Epithelial cell of prostate (primary cell): ENCODE measurements at regions not wholly inside any gene's neighbourhood (a gene's known extent, or its start where the extent isn't known, plus 50 kb on each side); places are given as distances from the start of the nearest gene placed in this dataset.
"Not testable (repeated sequence)": the region's sequence is repeated elsewhere in the genome, so short reads cannot be mapped to it uniquely, and the experiment has no call there.

Experiments
- DNase-seq: peaks from one replicate; pipeline ENCODE4 v3.0.0-alpha.2; 2011; ENCODE audit warnings: low read depth, low spot score
- H3K27ac ChIP-seq: fragments of 450-650 bp; 2 replicates; pipeline ENCODE4 v1.5.1; 2017; ENCODE audit warnings: mild to moderate bottlenecking

DNA sequence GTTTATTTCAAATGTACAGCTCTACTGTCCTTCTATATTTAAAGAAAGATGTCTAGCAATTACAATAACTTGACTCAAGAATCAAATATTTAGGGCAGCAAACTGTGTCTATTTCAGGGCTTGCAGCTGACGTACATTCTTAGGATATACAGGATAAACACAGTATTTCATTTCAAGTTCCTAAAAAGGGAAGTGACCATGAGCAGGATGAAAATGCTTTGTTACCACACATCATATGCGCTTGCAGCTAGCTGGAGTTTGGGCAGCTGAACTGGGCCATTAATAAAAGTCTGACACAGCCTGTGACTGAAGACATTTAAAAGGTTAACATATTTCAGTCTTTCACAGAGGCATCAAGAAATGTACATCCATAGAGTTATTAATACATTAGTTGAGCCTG, 264.6 kb upstream of the TRIB2 start:
- DNase-seq, result no peak
- H3K27ac ChIP-seq, result no peak overlapping the region

- no peak overlapping the region for H3K27ac ChIP-seq
- no peak for DNase-seq
Measured at GRCh38 chr2:12453731-12454130, 263.0 kb upstream of the TRIB2 start.

GRCh38 chr2:12455661-12456060, 261.1 kb upstream of the TRIB2 start:
- no peak for DNase-seq
- peak overlapping the region; percentile 81 for H3K27ac ChIP-seq

DNA sequence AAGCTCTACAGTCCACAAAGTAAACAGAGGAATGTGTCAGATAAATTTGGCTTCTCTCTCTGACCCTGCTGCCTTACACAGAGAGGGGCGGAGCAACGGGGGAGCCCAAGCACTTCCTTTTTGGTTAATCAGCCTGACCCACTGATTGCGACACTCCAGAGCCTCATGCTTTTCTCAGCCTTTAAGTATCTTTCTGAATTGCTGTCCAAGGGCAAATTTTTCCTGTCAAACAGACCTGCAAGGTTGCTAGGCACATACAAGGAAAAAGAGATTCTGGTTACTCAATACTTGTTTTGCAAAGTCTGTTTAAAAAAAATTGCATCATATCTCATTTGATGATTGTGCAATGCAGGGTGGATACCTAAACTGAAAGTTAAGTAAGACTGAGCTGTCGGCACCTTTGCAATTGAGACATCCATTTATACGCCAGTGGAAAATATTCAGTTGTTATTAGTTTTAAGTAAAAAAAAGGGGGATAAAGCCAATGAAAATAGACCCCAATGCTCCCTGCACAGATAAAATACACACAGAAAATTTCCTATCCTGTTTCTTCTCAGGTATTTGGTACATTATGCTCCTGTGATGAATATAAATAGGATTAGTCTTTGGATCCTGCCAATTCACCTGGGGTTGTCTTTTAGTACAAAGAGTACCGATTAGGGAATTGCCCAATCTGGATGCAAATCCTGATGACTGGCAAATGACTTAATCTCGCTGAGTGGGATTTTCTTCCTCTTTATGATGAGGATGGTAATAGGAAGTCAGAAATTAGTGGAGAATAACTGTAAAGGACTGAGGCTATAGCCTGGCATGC, 260.2 kb upstream of the TRIB2 start:
- peak; percentile 98 for DNase-seq

GRCh38 chr2:12457831-12458230, 258.9 kb upstream of the TRIB2 start:
- DNase-seq, result no peak

More for the DNA sequence above, 260.2 kb upstream of the TRIB2 start:
- H3K27ac ChIP-seq, result peak overlapping the region; percentile 92

DNA sequence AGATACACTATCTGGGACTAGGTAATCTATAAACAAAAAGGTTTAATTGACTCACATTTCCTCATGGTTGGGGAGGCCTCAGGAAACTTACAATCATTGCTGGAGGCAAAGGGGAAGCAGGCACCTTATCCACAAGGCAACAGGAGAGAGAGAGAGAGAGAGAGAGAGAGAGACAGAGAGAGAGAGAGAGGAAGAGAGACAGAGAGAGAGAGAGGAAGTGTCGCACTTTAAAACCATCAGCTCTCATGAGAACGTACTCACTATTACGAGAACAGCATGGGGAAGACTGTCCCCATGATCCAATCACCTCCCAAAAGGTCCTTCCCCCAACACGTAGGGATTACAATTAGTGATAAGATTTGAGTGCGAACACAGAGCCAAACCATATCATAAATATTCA, 253.5 kb upstream of the TRIB2 start:
- no peak for DNase-seq
- no peak overlapping the region for H3K27ac ChIP-seq

More at GRCh38 chr2:12457831-12458230, 258.9 kb upstream of the TRIB2 start:
- H3K27ac ChIP-seq, result no peak overlapping the region

DNA sequence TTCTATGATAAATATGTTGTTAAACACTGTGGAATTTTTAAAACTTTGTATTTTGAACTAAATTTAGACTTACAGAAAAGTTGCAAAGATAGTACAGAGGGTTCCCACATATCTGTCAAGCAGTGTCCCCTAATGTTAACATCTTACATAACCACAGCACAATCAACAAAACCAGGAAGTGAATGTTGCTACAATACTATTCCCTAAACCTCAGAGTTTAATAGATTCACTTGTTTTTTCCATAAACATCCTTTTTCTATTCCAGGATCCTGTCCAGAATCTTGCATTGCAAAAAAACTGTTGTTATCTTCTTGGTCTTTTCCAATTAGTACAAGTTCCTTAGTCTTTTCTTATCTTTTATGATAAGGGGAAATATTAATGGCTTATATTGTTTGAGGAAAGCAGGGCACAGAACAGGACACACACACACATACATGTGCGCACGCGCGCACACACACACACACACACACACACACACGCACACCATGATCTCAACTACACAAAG, 251.1 kb upstream of the TRIB2 start:
- no peak overlapping the region for H3K27ac ChIP-seq
- no peak for DNase-seq

DNA sequence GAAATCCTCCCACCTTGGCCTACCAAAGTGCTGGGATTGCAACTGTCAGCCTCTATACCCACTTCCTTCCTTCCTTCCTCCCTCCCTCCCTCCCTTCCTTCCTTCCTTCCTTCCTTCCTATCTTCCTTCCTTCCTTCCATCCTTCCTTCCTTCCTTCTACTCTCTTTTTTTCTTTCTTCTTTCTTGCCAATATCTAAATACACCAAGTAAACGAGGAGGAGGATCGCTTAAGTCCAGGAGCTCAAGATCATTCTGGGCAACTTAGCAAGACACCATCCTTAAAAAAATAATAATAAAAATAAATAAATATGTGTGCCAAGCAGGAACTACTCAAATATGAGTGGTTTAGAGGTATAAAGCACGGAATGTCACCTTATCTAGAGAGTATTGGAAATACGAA, 249.4 kb upstream of the TRIB2 start:
- H3K27ac ChIP-seq, result no peak overlapping the region
- DNase-seq, result no peak

DNA sequence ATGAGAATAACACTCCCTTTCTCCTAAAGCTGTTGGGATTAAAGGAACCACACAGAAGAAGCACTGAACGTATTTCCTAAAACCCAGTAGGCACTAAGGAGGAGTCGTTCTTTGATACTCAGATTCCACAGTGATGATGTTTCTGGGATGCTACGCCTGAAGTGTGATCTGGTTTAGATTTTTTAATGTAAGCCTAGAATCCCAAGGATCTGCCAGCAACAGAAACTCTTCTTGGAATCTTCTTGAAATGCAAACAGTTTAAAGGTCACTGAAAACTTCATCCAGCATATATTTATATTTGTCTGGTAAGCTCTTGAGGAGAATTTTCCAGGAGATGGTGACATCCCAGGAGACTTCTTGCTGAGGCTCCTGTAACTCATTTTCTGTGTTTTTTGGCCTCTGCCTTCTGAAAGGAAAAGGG, 247.6 kb upstream of the TRIB2 start:
- no peak overlapping the region for H3K27ac ChIP-seq
- DNase-seq, result no peak

DNA sequence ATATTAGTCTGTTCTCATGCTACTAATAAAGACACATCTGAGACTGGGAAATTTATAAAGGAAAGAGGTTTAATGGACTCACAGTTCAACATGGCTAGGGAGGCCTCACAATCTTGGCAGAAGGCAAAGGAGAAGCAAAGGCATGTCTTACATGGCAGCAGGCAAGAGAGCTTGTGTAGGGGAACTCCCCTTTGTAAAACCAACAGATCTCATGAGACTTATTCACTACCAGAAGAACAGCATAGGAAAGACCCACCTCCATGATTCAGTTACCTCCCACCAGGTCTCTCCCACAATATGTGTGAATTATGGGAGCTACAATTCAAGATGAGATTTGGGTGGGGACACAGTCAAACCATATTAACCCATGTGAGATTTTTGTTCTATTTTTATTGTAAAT, 244.5 kb upstream of the TRIB2 start:
- not testable (repeated sequence) for DNase-seq, H3K27ac ChIP-seq

DNA sequence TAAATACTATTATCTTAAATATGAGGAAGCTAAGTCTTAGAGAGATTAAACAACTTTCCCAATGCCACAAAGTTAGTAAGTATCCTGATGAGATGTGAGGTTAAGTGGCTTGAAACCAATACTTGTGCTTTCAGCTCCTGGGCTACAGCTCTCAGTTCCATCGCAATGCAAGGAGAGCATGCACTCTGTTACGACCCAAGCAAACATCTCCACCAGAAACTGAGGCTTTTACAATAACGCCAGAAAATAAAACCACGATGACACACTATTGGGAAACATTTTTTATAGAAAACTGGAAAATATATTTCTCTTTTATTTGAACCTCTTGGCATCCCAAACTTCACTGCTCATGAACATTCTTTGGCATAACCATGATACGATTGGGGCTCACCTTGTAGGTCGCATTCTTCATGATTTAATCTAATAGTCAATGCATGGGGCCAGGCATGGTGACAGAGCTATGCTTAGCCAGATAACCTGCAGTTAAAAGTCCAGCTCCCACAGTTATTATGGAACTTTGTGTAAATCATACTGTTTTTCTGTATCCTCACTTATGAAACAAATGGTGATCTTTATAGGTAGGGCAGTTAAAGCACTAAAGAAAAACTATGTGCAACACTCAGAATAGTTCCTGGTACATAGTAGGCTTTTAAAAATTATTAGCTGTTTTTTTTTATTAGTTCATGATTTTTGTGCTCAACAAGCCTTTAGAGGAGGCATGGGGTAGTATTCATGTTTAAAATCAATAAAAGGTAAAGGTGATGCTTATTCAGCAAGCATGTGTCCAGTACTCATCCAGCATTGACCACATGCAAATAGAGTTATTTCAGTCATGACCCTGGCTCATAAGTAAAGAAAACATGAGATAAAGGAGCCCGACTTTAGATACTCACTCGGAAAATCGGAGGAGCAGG, 238.3 kb upstream of the TRIB2 start:
- no peak for DNase-seq
- H3K27ac ChIP-seq, result no peak overlapping the region

GRCh38 chr2:12479065-12479601, 237.6 kb upstream of the TRIB2 start:
- no peak overlapping the region for H3K27ac ChIP-seq
- no peak for DNase-seq

GRCh38 chr2:12484536-12485115, 232.1 kb upstream of the TRIB2 start:
- no peak overlapping the region for H3K27ac ChIP-seq
- DNase-seq, result no peak

- no peak overlapping the region for H3K27ac ChIP-seq
Measured at GRCh38 chr2:12486205-12487118, 230.3 kb upstream of the TRIB2 start.

DNA sequence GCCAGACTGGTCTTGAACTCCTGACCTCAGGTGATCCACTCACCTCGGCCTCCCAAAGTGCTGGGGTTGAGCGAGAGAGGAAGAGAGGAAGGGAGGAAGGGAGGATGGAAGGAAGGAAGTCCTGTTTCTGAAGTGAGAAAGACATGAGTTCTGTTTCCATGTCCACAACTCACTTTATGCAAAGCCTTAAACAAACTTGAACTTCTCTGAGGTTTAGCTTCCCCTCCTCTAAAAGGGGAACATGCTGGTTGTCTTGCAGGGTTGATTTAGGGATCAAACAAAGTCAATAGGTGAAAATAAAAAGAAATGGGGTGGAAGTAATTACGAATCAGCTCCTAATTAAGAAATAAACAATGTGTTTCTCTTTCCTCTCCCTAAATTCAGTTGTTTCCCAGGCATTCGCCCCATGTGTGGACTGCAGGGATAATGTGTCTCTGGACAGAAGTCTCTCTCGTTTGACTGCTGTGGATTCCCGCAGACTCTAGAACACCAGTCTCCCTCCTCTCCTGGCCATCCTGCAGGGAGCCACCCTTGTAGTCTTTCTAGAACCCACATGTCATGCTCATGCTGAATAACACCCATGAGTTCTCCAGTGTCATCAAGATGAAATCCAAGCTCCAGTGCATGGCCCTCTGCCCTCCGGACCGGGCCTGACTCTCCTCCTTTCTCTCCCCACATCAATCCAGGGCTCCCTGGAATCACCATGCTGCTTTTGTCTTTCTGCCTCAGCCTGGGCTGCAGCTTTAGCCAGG, 229.3 kb upstream of the TRIB2 start:
- H3K27ac ChIP-seq, result no peak overlapping the region
- DNase-seq, result no peak

More at GRCh38 chr2:12486205-12487118, 230.3 kb upstream of the TRIB2 start:
- peak; percentile 33 for DNase-seq

- no peak for DNase-seq
- H3K27ac ChIP-seq, result no peak overlapping the region
Measured at GRCh38 chr2:12488352-12489318, 228.1 kb upstream of the TRIB2 start.

DNA sequence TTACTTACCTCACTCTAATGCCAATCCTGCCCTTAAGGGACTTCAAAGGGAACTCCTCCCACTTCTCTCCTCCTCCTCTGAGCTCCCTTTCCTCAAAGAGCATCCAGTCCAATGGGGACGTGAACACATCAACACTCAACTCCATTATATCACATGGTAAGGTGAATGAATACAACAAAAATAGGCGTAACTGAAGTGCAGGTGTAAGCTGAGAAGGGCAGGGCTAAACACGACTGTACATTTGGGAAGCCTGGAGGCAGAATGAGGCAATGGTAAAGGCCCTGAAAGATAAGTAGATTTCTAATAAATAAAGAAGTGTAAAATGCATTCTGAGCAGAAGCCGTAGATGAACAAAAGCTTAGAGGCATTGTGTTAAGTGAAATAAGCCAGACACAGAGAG, 226.1 kb upstream of the TRIB2 start:
- no peak for DNase-seq

More for the DNA sequence above, 226.1 kb upstream of the TRIB2 start:
- no peak overlapping the region for H3K27ac ChIP-seq
